SH-SY5Y (cell line): ENCODE measurements at regions not wholly inside any gene's neighbourhood (a gene's known extent, or its start where the extent isn't known, plus 50 kb on each side); places are given as distances from the start of the nearest gene placed in this dataset.

Experiments used
- GATA2 ChIP-seq: IDR thresholded peaks from 2 replicates; pipeline ENCODE4 v1.6.1; 2011; ENCODE audit warnings: mild to moderate bottlenecking, low read depth, low read length
- GATA3 ChIP-seq: IDR thresholded peaks from 2 replicates; pipeline ENCODE4 v1.6.1; 2011; ENCODE audit warnings: low read depth, mild to moderate bottlenecking, low read length, moderate library complexity

DNA sequence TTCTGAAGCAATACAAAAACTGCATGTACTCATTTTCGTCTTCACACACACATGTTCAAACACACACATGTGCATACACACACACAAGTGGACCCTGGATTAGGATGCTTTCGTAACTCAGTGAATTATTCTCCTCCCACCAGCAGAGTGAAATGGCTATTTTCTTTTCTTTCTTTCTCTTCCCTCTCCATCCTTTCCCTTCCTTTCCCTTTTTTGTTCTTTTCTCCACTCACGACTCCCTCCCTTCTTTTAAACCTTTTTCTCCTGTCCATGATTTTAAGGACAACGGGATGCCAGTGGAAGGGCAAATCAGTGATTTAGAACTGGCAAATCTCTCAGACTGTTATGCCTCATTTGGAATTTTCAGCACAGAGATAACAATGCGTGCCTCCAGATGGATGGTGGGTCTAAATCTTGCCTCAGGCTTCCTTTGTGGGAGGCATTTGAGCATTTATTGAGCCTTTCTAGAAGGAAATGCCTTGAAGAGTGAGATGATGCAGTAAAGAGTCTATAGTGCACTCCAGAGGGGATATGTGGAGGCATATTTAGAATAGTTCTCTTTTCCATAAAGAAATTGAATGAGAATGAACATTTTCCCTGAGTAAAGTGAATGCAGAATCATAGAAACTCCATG lies 130.4 kb upstream of the SLC7A14 start:
- TF ChIP-seq GATA2: no peak
- no peak for TF ChIP-seq GATA3
